Heart left ventricle (tissue), 16 donors: ENCODE measurements at regions not wholly inside any gene's neighbourhood (a gene's known extent, or its start where the extent isn't known, plus 50 kb on each side); places are given as distances from the start of the nearest gene placed in this dataset.

ENCODE experiments used
- ATAC-seq, 4 donors: fragments of 200-7000 bp; cut with Tn5 transposase; one replicate each; pipeline ENCODE4 v1.9.1; 2020 to 2022; ENCODE audit warnings: moderate library complexity in 4 of 4, mild to moderate bottlenecking in 3 of 4, moderate number of reproducible peaks in 1 of 4
- DNase-seq, 5 donors: peaks; one replicate each; pipeline ENCODE4 v3.0.0-alpha.2; 2020
- H3K27ac ChIP-seq, 12 donors: fragments of 200-600 bp; sonication (generic) in 4 of 12; one replicate each; pipeline versions ENCODE4 v1.5.0 to v1.8.0; 2016 to 2022; ENCODE audit warnings: mild to moderate bottlenecking in 2 of 12
- H3K27me3 ChIP-seq, 9 donors: fragments of 200-600 bp; sonication (generic) in 2 of 9; one replicate each; pipeline versions ENCODE4 v1.5.1 to v1.8.0; 2016 to 2022; ENCODE audit warnings: mild to moderate bottlenecking in 3 of 9
- H3K36me3 ChIP-seq, 9 donors: fragments of 200-600 bp; sonication (generic) in 2 of 9; one replicate each; pipeline versions ENCODE4 v1.5.0 to v1.8.0; 2018 to 2022; ENCODE audit warnings: mild to moderate bottlenecking in 2 of 9
- H3K4me1 ChIP-seq, 12 donors: fragments of 200-600 bp; sonication (generic) in 4 of 12; one replicate each; pipeline versions ENCODE4 v1.5.0 to v1.8.0; 2016 to 2022; ENCODE audit warnings: mild to moderate bottlenecking in 3 of 12
- H3K4me3 ChIP-seq, 12 donors: fragments of 200-600 bp; sonication (generic) in 4 of 12; one replicate each; pipeline versions ENCODE4 v1.5.0 to v1.8.0; 2017 to 2022; ENCODE audit warnings: mild to moderate bottlenecking in 9 of 12, moderate library complexity in 4 of 12
- H3K9me3 ChIP-seq, 12 donors: fragments of 200-600 bp; sonication (generic) in 4 of 12; one replicate each; pipeline versions ENCODE4 v1.5.0 to v1.8.0; 2016 to 2022; ENCODE audit warnings: mild to moderate bottlenecking in 1 of 12
- POLR2A ChIP-seq, 2 donors: fragments of 450-650 bp; IDR thresholded peaks; one replicate each; pipeline ENCODE4 v1.6.1; 2017; ENCODE audit warnings: antibody characterized with exemption in 2 of 2, mild to moderate bottlenecking in 2 of 2, moderate library complexity in 2 of 2
- WGBS, 4 donors: extraction: QIAGEN DNeasy Blood & Tissue Kit in 2 of 4; methylation state at CpG; one replicate each; pipeline versions ENCODE4 v1.1.5 to v1.1.7; 2013 to 2018; 5-methylcytosine and 5-hydroxymethylcytosine counted together
- intact Hi-C, 10 donors: fragments of 100-400 bp; cut with DNase I; formaldehyde crosslinking; loops; one replicate each; pipeline versions ENCODE4 v1.11.1 to v1.14.2; 2022
- TF ChIP-seq, protein P1 (sequence below), 12 donors: fragments of 200-600 bp; sonication (generic) in 4 of 12; IDR thresholded peaks; one replicate each; pipeline versions ENCODE4 v1.5.0 to v1.8.0; 2018 to 2022; ENCODE audit warnings: antibody characterized with exemption in 12 of 12, mild to moderate bottlenecking in 5 of 12
- donor health status: ischemic (EF 13 %, LVEDD 7.1; RV severe dilation, severe dysfunction).
- donor health status: healthy with polysubstance abuse.
- donor health status: DM: no; HTN: yes; CAD: no.
- donor health status: DM: no; HTN: no; CAD: no.
- donor health status: ischemic (EF 25% LVEDD 6.9; RV normal size, moderate dysfunction).
- donor health status: ischemic (EF 25% LVEDD 5.7; RV mildly dilated, moderate dysfunction).
- donor health status: healthy.
- donor health status: DM: yes; HTN: yes; CAD: no.
- donor health status: ischemic (EF 35%, LVEDD 5.7; RV mildly dilated, moderate dysfunction).
- donor health status: nonischemic (EF 11% LVEDD 7.7; RV severe dilation, severe dysfunction).
- donor health status: DM: yes; HTN: yes; CAD: no.
- donor health status: PGD.
- donor health status: ischemic (EF 29% LVEDD 5.4; RV normal size, mild dysfunction).
- donor health status: nonischemic (EF 23%, LVEDD 6.1; RV moderate dilation, normal function).

DNA sequence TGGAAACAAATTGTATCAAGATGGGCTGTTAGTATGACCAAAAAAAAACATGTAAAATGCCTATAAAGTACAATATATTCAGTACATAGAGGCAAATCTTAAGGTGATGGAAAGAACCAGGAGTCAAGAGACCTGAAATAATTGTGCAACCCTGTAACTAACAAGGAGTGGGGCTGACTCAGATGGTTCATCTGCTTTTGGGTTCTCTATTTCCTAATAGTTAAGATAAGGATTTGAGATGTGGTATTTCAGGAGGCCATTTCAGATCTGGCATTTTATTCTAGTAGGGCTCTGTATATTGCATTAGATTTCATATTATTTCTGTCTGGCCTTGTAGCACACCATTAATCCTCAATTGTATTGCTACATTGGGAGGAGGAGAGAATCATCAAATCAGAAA, 268.4 kb downstream of the HS3ST1 start:
- no peak for DNase-seq
- Histone ChIP-seq H3K9me3 (no peaks in the 10 kb centered on the region), H3K4me3 (no peak overlapping the region), H3K36me3 (no peaks in the 10 kb centered on the region), H3K27ac (no peak overlapping the region), H3K4me1 (no peaks in the 10 kb centered on the region), H3K27me3 (no peaks in the 10 kb centered on the region)
- TF ChIP-seq POLR2A (IDR thresholded peaks at IDR 0.05), result no peak
- TF ChIP-seq, protein P1, sequence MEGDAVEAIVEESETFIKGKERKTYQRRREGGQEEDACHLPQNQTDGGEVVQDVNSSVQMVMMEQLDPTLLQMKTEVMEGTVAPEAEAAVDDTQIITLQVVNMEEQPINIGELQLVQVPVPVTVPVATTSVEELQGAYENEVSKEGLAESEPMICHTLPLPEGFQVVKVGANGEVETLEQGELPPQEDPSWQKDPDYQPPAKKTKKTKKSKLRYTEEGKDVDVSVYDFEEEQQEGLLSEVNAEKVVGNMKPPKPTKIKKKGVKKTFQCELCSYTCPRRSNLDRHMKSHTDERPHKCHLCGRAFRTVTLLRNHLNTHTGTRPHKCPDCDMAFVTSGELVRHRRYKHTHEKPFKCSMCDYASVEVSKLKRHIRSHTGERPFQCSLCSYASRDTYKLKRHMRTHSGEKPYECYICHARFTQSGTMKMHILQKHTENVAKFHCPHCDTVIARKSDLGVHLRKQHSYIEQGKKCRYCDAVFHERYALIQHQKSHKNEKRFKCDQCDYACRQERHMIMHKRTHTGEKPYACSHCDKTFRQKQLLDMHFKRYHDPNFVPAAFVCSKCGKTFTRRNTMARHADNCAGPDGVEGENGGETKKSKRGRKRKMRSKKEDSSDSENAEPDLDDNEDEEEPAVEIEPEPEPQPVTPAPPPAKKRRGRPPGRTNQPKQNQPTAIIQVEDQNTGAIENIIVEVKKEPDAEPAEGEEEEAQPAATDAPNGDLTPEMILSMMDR (IDR thresholded peaks at IDR 0.05), result no peak
- intact Hi-C loops, result no loop called here
- ATAC-seq, result no peak

DNA sequence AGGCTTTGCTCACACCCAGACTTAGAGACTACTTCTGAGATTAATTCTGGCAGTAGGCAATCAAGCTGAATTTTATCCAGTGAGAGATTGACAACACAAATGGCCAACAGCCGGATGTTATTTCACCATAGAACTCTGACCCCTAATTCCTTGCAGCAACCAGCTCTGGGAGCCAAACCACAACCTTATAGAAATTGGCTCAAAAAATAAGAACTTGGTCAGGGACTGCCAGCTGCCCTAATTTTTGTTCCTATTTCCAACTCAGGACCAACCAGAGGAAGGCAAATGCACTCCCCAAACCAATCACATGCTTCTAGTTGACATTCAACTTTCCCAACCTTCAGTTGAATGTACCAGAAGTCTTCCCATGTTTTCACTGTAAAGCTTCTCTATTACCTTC, 269.7 kb downstream of the HS3ST1 start:
- ATAC-seq, result no peak
- Histone ChIP-seq H3K4me1 (no peaks in the 10 kb centered on the region), H3K27ac (no peak overlapping the region), H3K9me3 (no peaks in the 10 kb centered on the region), H3K36me3 (no peaks in the 10 kb centered on the region), H3K27me3 (no peaks in the 10 kb centered on the region), H3K4me3 (no peak overlapping the region)
- WGBS, 4 donors, result 53 to 92% (median 80%) methylated on average over 1 of the region's 1 CpG
- intact Hi-C loops, result no loop called here
- DNase-seq, result no peak
- TF ChIP-seq, protein P1 (IDR thresholded peaks at IDR 0.05), result no peak
- TF ChIP-seq POLR2A (IDR thresholded peaks at IDR 0.05), result no peak

DNA sequence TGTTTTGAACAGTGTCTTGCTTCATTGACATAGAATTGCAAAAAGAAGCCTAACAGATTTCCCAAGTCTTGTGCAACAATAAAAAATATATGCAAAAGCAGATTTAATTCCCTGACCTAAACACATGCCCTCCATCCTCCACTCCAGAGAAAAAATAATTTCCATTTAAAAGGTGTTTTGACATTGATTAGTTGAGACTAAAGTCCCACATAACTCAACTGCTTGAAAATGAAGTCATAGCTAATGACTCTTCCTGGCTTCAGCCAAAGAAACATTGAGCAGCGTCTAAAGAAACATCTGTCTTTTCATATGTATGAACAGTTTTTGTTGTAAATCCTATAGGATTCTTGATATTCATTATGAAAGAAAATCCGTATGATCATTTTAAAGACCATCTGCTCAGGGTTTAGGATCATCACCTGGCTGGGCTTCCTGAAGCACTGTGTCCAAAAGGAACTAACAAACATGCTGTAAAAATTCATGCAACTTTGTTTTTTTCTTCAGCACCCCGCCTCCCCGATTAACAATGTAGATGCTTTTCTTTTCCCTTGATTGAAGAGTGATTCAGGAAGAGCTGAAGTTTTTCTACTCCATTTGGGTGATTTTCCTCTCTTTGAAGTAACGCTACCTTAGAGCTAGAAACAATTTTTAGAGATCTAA, 273.4 kb downstream of the HS3ST1 start:
- 70 to 75% (median 73%) methylated on average over 5 of the region's 5 CpGs for WGBS, 4 donors
- H3K27ac ChIP-seq, result no peak overlapping the region
- no peak overlapping the region for H3K4me3 ChIP-seq
- DNase-seq (no peak), ATAC-seq (no peak)
- TF ChIP-seq, protein P1 (IDR thresholded peaks at IDR 0.05), result no peak
- no peak for TF ChIP-seq POLR2A (IDR thresholded peaks at IDR 0.05)
- H3K4me1 ChIP-seq, result no peaks in the 10 kb centered on the region
- H3K27me3 ChIP-seq, result peaks cover 0 to 6% (median 0%) of the 10 kb centered on the region in 9 donors
- intact Hi-C loops, result no loop called here
- H3K9me3 ChIP-seq, result no peaks in the 10 kb centered on the region
- H3K36me3 ChIP-seq, result no peaks in the 10 kb centered on the region

DNA sequence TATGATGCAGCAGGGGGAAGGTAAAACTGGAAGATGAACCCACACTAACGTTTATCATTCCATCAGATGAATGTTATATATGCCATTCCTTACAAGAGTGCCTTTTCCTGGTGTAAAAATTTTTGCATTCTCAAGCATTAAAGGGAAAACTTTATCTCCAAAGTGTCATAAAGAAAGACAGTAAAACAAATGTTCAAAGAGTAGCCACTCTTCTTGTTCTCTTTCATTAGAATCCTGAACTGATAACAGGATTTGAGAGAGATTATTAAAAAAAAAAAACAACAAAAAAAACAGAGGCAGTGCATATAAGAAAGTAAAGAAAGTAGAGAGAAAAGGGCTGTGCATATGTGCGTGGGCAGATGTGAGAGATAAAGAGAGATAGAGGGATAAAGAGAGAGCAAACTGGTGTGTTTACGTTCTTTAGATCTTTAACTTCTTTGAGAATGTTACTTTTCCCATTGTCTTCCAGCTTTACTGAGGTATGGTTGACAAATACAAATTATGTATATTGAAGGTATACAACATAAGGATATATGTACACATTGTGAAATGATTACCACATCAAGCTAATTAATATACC, 275.4 kb downstream of the HS3ST1 start:
- Histone ChIP-seq H3K4me3 (no peak overlapping the region), H3K27me3 (peaks cover 0 to 6% (median 0%) of the 10 kb centered on the region in 9 donors), H3K27ac (no peak overlapping the region), H3K4me1 (no peaks in the 10 kb centered on the region), H3K36me3 (no peaks in the 10 kb centered on the region), H3K9me3 (no peaks in the 10 kb centered on the region)
- TF ChIP-seq POLR2A (IDR thresholded peaks at IDR 0.05), result no peak
- TF ChIP-seq, protein P1 (IDR thresholded peaks at IDR 0.05), result no peak
- DNase-seq, result no peak
- 58 to 72% (median 63%) methylated on average over 3 of the region's 3 CpGs for WGBS, 4 donors
- ATAC-seq, result no peak
- intact Hi-C loops, result loop anchor here in 1 of 10 donors (5.0 kb wide), 1 partner anchor 256 kb away; no protein-coding TSS in a partner anchor
